ENCODE measurements at regions not wholly inside any gene's neighbourhood (a gene's known extent, or its start where the extent isn't known, plus 50 kb on each side); places are given as distances from the start of the nearest gene placed in this dataset.

GRCh38 chr4:18961879-18962278 lies 940.3 kb upstream of the LCORL start:
- TF ChIP-seq TAF1 (IDR thresholded peaks at IDR 0.05; ENCODE audit: borderline replicate concordance, low read depth, low read length) (no peak), GABPA (IDR thresholded peaks at IDR 0.05; ENCODE audit: low read depth) (no peak), USF1 (IDR thresholded peaks at IDR 0.05; ENCODE audit: borderline replicate concordance, low read depth) (no peak)
- DNase-seq: no peak
- no peak overlapping the region for H2AFZ ChIP-seq (ENCODE audit: low read depth)
- no peak overlapping the region for H3K4me3 ChIP-seq (ENCODE audit: low read depth in 2 of 2, low read length in 1 of 2)
- ChIA-PET POLR2A (no interaction called here), CTCF (no interaction called here)
- no peak overlapping the region for H3K27ac ChIP-seq (ENCODE audit: low read depth in 2 of 2, low read length in 1 of 2)
- no peaks in the 10 kb centered on the region for H3K4me1 ChIP-seq (ENCODE audit: control insufficient read depth in 1 of 2, insufficient read depth in 2 of 2, low read depth in 1 of 2, low read length in 1 of 2)
- H3K9ac ChIP-seq: no peak overlapping the region
- H3K36me3 ChIP-seq (replicated peaks in 1 of 2; ENCODE audit: control insufficient read depth in 1 of 2, insufficient read depth in 2 of 2, low read length in 1 of 2): no peaks in the 10 kb centered on the region
- H3F3A ChIP-seq (replicated peaks; ENCODE audit: insufficient read depth): no peaks in the 10 kb centered on the region
- no peaks in the 10 kb centered on the region for H3K79me2 ChIP-seq (ENCODE audit: insufficient read depth)
- no peaks in the 10 kb centered on the region for H4K20me1 ChIP-seq (ENCODE audit: insufficient read depth)
- H3K4me2 ChIP-seq: no peak overlapping the region
- H3K9me3 ChIP-seq: no peaks in the 10 kb centered on the region
- no peaks in the 10 kb centered on the region for H3K27me3 ChIP-seq (ENCODE audit: insufficient read depth)
- H3K9me2 ChIP-seq: no peaks in the 10 kb centered on the region

GRCh38 chr4:18961266-18961665 lies 939.7 kb upstream of the LCORL start:
- no peak overlapping the region for H3K4me3 ChIP-seq (ENCODE audit: low read depth in 2 of 2, low read length in 1 of 2)
- no peaks in the 10 kb centered on the region for H4K20me1 ChIP-seq (ENCODE audit: insufficient read depth)
- H2AFZ ChIP-seq (ENCODE audit: low read depth): no peak overlapping the region
- TF ChIP-seq RCOR1 (IDR thresholded peaks at IDR 0.05; ENCODE audit: low read length) (no peak), TAF1 (IDR thresholded peaks at IDR 0.05; ENCODE audit: borderline replicate concordance, low read depth, low read length) (no peak), YY1 (IDR thresholded peaks at IDR 0.05; ENCODE audit: low read depth) (no peak), RFX5 (IDR thresholded peaks at IDR 0.05; ENCODE audit: low read length) (no peak), MXI1 (IDR thresholded peaks at IDR 0.05; ENCODE audit: low read depth, low read length) (no peak), USF2 (IDR thresholded peaks at IDR 0.05; ENCODE audit: borderline replicate concordance, low read depth, low read length) (no peak), SIN3A (IDR thresholded peaks at IDR 0.05; ENCODE audit: borderline replicate concordance, low read depth, low read length) (no peak), SMC3 (IDR thresholded peaks at IDR 0.05; ENCODE audit: low read depth, low read length) (no peak), REST (IDR thresholded peaks at IDR 0.05; ENCODE audit: low read depth, low read length) (no peak), EZH2phosphoT487 (IDR thresholded peaks at IDR 0.05; ENCODE audit: borderline replicate concordance, low read depth) (no peak), GABPA (IDR thresholded peaks at IDR 0.05; ENCODE audit: low read depth) (no peak), ZBTB33 (IDR thresholded peaks at IDR 0.05; ENCODE audit: borderline replicate concordance, low read depth) (no peak), POLR2AphosphoS5 (IDR thresholded peaks at IDR 0.05; ENCODE audit: low read depth, low read length) (no peak), RAD21 (IDR thresholded peaks at IDR 0.05; ENCODE audit: low read length) (no peak), FOXJ3 (CRISPR knock-in tag; IDR thresholded peaks at IDR 0.05) (no peak), NRF1 (IDR thresholded peaks at IDR 0.05; ENCODE audit: low read depth, low read length) (no peak), MEF2A (IDR thresholded peaks at IDR 0.05; ENCODE audit: borderline replicate concordance, low read depth) (no peak)
- DNase-seq: no peak
- H3K4me2 ChIP-seq: no peak overlapping the region
- no peaks in the 10 kb centered on the region for H3K36me3 ChIP-seq (replicated peaks in 1 of 2; ENCODE audit: control insufficient read depth in 1 of 2, insufficient read depth in 2 of 2, low read length in 1 of 2)
- ChIA-PET POLR2A (no interaction called here), CTCF (no interaction called here)
- no peak overlapping the region for H3K27ac ChIP-seq (ENCODE audit: low read depth in 2 of 2, low read length in 1 of 2)
- H3K79me2 ChIP-seq (ENCODE audit: insufficient read depth): no peaks in the 10 kb centered on the region
- no peaks in the 10 kb centered on the region for H3K9me3 ChIP-seq
- H3F3A ChIP-seq (replicated peaks; ENCODE audit: insufficient read depth): no peaks in the 10 kb centered on the region
- H3K9me2 ChIP-seq: no peaks in the 10 kb centered on the region
- H3K4me1 ChIP-seq (ENCODE audit: control insufficient read depth in 1 of 2, insufficient read depth in 2 of 2, low read depth in 1 of 2, low read length in 1 of 2): no peaks in the 10 kb centered on the region
- H3K27me3 ChIP-seq (ENCODE audit: insufficient read depth): no peaks in the 10 kb centered on the region
- H3K9ac ChIP-seq: no peak overlapping the region
- WGBS (ENCODE audit: low lambda C conversion rate): 41% methylated on average over 8 of the region's 8 CpGs

Measured in SK-N-SH (cell line).